ENCODE measurements at regions not wholly inside any gene's neighbourhood (a gene's known extent, or its start where the extent isn't known, plus 50 kb on each side); places are given as distances from the start of the nearest gene placed in this dataset.

GRCh38 chr2:59903994-59904544 is 649.4 kb downstream of the BCL11A start (continued):
- TF ChIP-seq REST (IDR thresholded peaks at IDR 0.05; ENCODE audit: low read depth, low read length) (no peak), RCOR1 (conservative IDR thresholded peaks at IDR 0.05; ENCODE audit: low read depth, low read length) (no peak), FOXK2 (IDR thresholded peaks at IDR 0.05) (no peak), ZNF207 (IDR thresholded peaks at IDR 0.05; ENCODE audit: borderline replicate concordance) (no peak), TBL1XR1 (IDR thresholded peaks at IDR 0.05; ENCODE audit: low read depth, low read length) (no peak), ZBTB11 (CRISPR knock-in tag; IDR thresholded peaks at IDR 0.05) (no peak), IKZF1 (conservative IDR thresholded peaks at IDR 0.05) (no peak), ZZZ3 (IDR thresholded peaks at IDR 0.05; ENCODE audit: control insufficient read depth, insufficient read length, low read depth) (no peak)

Data from GM12878 (cell line).